T1000 (cell line): ENCODE measurements at regions not wholly inside any gene's neighbourhood (a gene's known extent, or its start where the extent isn't known, plus 50 kb on each side); places are given as distances from the start of the nearest gene placed in this dataset.
"Not testable (repeated sequence)": the region's sequence is repeated elsewhere in the genome, so short reads cannot be mapped to it uniquely, and the experiment has no call there.

Source experiments
- DNase-seq: peaks from one replicate; lab custom pipeline; 2025; ENCODE audit warnings: mixed read lengths; lab: John Stamatoyannopoulos, UW

- no peak for DNase-seq
Measured at GRCh38 chr2:132272713-132273112, 111.0 kb upstream of the ANKRD30BL start.

DNA sequence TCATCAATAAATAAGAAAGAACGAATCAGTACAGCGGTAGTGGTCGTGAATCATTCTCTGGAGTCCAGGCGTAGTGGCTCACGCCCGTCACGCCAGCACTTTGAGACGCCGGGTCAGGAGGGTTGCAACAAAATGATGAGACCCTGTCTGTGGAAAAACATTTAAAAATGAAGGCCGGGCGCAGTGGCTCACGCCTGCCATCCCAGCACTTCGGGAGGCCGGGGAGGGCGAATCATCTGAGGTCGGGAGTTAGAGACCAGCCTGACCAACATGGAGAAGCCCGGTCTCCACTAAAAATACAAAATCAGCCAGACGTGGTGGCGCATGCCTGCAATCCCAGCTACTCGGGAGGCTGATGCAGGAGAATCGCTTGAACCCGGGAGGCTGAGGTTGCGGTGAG lies 111.8 kb upstream of the ANKRD30BL start:
- DNase-seq, result not testable (repeated sequence)

DNA sequence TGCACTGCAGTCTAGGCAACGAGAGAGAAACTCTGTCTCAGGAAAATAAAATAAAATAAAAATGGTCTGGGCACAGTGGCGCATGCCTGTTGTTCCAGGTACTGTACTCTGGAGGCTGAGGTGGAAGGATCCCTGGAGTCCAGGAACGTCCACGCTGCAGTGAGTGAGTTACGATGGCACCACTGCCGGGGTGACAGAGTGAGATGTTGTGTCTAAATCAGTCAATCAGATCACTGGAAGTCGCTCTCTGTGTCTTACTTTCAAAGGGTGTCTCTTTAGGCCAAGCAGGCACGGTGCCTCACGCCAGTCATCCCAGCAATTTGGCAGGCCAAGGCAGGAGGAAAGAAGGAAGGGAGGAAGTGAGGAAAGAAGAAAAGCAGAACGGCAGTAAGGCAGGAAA lies 112.2 kb upstream of the ANKRD30BL start:
- DNase-seq, result no peak

GRCh38 chr2:132275396-132275795 lies 113.6 kb upstream of the ANKRD30BL start:
- DNase-seq, result no peak

- DNase-seq, result no peak
Measured at GRCh38 chr2:132276571-132276981, 114.8 kb upstream of the ANKRD30BL start.

GRCh38 chr2:132278267-132278666 lies 116.5 kb upstream of the ANKRD30BL start:
- DNase-seq, result no peak

GRCh38 chr2:132279344-132279743 lies 117.6 kb upstream of the ANKRD30BL start:
- DNase-seq, result no peak

DNA sequence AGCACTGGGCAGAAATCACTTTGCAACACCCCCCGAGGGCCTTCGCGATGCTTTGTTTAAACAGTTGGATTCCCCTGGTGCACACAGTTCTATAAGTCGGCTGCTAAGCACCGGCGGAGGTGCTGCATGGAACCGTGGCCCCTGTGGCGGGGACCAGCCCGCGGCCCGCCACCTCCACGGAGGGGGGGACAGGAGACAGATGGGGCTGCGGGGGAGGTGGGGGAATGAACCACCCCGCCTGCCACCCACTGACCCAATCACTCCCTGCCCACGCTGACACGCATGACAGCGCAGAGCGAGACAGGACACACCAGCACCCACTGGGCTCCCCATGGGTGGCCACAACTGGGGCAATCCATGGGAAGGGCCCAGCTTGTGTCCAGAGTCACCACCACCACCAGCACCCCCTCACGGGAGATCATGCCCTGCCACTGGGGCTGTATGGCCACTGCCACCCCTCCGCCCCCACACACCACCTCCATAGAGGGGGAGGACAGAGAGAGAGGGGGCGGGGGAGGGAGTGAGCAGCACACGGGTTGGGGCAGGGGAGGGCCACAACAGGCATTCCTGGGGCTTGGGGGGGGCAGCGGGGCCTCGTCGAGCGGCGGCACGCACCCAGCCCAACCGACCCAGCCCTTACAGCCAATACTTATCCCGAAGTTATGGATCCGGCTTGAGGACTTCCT lies 118.3 kb upstream of the ANKRD30BL start:
- no peak for DNase-seq

DNA sequence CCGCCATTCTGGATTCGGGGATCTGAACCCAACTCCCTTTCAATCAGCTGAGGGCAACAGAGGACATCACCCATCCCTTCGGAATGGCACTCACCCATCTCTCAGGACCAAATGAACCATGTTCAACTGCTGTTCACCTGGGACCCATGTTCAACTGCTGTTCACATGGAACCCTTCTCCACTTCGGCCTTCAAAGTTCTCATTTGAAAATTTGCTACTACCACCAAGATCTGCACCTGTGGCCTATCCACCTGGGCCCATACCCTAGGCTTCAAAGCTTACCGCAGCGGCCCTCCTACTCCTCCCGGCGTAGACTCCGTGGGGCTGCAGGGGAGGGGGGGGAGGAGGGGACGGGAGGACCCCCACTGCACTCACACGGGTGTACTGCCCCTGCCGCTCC lies 119.2 kb upstream of the ANKRD30BL start:
- no peak for DNase-seq

- not testable (repeated sequence) for DNase-seq
Measured at GRCh38 chr2:132282104-132282503, 120.4 kb upstream of the ANKRD30BL start.

GRCh38 chr2:132282911-132283310 lies 121.2 kb upstream of the ANKRD30BL start:
- DNase-seq, result no peak

GRCh38 chr2:132286289-132286911 lies 124.6 kb upstream of the ANKRD30BL start:
- not testable (repeated sequence) for DNase-seq

GRCh38 chr2:132287910-132288309 lies 126.2 kb upstream of the ANKRD30BL start:
- not testable (repeated sequence) for DNase-seq

- DNase-seq, result not testable (repeated sequence)
Measured at GRCh38 chr2:132289138-132289537, 127.4 kb upstream of the ANKRD30BL start.

DNA sequence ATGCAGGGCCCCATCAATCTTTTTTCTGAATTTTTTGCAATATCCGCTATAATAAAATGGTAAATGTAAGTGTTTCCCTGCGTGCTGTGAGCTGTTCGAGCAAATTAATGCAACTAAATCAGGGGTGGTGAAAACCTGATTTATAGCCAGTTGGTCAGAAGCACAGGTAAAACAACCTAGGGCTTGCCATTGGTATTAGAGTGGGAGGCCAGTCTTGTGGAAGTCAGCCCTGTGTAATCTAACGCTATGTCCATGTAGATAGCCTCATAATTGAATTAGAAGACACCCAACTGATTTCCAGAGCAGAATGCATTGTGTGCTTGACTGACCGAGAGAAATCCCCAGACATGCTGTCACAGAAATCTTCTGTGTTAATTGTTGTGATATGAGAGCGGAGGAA lies 126.8 kb upstream of the GPR39 start:
- DNase-seq, result not testable (repeated sequence)

DNA sequence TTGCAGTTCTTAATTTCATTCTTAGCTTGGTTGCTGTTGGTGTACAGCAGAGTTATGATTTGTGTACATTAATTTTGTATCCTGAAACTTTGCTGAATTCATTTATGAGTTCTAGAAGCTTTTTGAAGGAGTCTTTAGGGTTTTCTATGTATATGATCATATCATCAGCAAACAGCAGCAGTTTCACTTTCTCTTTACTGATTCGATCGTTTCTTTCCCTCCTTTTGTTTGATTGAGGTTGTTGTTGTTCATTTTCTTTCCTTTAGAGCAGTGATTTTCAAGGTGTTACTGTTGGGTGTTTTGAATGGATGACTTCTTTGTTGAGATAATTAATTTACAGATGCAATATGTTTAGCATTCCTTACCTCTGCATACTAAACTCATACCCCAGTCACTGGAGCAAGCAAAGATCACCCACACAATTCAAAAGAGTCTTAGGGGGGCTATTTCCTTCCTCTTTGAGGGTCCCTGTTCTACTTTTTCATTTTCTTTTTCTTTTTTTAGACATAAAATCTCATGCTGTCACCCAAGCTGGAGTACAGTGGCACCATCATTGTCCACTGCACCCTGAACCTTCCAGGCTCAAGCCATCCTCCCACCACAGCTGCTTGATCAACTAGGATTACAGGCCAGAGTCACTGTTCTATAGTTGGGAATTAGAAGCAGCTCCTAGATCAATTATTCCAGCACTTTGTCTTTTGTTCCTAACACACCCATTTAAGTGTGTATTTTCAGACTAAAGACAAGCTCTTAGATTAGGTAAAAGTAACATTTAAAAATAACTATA lies 115.8 kb upstream of the GPR39 start:
- DNase-seq, result not testable (repeated sequence)

DNA sequence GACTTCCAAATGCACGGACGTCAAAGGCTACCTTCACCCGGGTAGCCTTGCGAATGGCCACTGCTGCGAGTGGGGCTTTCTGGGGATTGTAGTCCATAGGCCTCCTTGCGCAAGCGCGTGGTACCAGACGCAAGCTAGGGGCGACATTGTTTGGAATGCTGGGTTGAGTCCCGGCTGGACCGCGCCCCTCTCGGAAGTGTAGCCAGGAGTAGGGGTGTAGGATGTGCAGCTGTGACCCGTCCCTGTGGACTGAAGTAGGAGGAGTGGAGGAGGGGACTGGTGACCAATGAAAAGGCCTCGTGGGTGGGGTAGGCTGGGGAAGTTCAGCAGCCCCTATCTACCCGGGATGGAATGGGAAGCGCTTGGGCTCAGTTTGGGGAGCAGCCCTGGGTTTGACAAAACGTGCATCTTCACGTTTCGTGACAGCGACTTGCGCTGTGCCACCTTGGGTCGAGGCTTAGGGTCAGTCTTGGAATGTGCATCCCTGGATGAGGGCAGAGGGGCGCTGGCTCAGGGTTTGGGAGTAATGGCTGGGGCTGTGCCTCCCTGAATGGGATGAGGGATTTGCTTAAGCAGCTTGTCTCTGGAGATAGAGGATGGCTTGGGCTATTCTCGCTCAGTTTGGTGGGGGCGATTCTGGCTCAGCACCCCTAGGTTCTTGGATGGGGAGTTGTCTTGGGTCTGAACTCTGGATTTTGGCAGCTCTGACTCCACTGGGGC lies 111.8 kb upstream of the GPR39 start:
- not testable (repeated sequence) for DNase-seq

DNA sequence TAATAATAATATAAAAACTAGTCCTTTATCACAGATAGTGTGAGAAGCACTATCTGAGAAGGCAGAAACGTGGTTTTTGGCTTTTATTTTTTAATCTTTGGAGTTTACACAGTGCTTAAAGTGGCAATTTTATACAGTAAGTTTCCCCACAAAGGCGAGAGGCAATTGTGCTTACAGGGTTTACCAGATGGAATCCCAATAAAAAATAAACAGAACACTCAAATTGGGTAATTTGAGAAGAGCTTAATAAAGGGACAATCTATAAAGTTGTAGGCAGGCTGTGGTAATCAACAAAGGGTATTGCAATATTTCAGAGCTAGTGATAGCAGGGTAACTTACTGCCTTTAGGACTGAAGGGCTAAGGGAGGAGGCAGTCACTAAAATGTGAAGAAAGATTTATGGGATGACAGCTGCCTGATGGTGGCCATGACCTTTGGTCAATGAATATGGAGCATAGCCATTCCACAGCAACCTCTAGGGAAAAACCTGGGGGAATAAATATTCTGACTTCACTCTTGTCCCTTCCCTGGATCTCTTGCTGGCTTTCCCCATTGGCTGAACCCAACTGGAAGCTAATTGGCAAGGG lies 108.9 kb upstream of the GPR39 start:
- not testable (repeated sequence) for DNase-seq

GRCh38 chr2:132309203-132309602 lies 107.4 kb upstream of the GPR39 start:
- not testable (repeated sequence) for DNase-seq

GRCh38 chr2:132315546-132315945 lies 101.1 kb upstream of the GPR39 start:
- DNase-seq, result not testable (repeated sequence)

DNA sequence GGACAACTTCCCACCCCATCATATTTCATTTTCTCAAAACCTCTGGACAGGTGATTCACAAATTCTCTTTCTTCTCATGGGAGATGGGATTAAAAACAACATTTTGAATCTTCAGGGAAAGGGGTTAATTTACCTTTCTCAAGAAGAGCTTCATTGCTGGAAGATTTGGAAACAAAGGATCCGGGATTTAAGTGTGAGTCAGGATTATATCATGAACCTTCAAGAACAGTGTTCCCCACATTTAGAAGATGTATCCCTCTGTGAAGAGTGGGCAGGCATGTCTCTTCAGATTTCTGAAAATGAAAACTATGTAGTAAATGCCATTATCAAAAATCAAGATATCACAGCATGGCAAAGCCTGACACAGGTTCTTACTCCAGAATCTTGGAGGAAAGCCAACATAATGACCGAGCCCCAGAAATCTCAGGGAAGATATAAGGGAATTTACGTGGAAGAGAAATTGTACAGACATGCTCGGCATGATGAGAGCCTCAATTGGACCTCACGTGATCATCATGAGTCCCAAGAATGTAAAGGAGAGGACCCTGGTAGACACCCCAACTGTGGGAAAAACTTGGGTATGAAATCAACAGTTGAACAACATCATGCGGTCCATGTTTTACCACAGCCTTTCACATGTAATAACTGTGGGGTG lies 99.5 kb upstream of the GPR39 start:
- DNase-seq, result not testable (repeated sequence)
